ENCODE measurements at regions not wholly inside any gene's neighbourhood (a gene's known extent, or its start where the extent isn't known, plus 50 kb on each side); places are given as distances from the start of the nearest gene placed in this dataset.

GRCh38 chr1:4416189-4416588 is 238.2 kb upstream of the AJAP1 start:
- ATAC-seq, result no peak
- intact Hi-C loops (cut with DNase I, micrococcal nuclease), result no loop called here
- no peak for TF ChIP-seq CTCF (IDR thresholded peaks at IDR 0.05)

GRCh38 chr1:4418021-4418420 is 236.4 kb upstream of the AJAP1 start:
- Histone ChIP-seq H3K9me3 (peaks cover 3% of the 10 kb centered on the region), H3K36me3 (ENCODE audit: low read depth) (no peaks in the 10 kb centered on the region), H3K4me1 (ENCODE audit: low read depth) (no peaks in the 10 kb centered on the region), H3K4me3 (no peak overlapping the region)
- no peak for TF ChIP-seq CTCF (IDR thresholded peaks at IDR 0.05)
- intact Hi-C loops (cut with DNase I, micrococcal nuclease), result no loop called here
- DNase-seq (no peak), ATAC-seq (no peak)

More at GRCh38 chr1:4416189-4416588, 238.2 kb upstream of the AJAP1 start:
- no peak for DNase-seq
- Histone ChIP-seq H3K4me3 (no peak overlapping the region), H3K36me3 (ENCODE audit: low read depth) (no peaks in the 10 kb centered on the region), H3K9me3 (peaks cover 3% of the 10 kb centered on the region), H3K4me1 (ENCODE audit: low read depth) (no peaks in the 10 kb centered on the region)

GRCh38 chr1:4421986-4422385 is 232.4 kb upstream of the AJAP1 start:
- no peaks in the 10 kb centered on the region for H3K36me3 ChIP-seq (ENCODE audit: low read depth)
- H3K4me3 ChIP-seq, result no peak overlapping the region
- ATAC-seq (no peak), DNase-seq (no peak)
- no peaks in the 10 kb centered on the region for H3K4me1 ChIP-seq (ENCODE audit: low read depth)
- H3K9me3 ChIP-seq, result peaks cover 3% of the 10 kb centered on the region
- TF ChIP-seq CTCF (IDR thresholded peaks at IDR 0.05), result no peak
- intact Hi-C loops (cut with DNase I, micrococcal nuclease), result no loop called here

- Histone ChIP-seq H3K36me3 (ENCODE audit: low read depth) (no peaks in the 10 kb centered on the region), H3K4me1 (ENCODE audit: low read depth) (no peaks in the 10 kb centered on the region), H3K9me3 (peaks cover 3% of the 10 kb centered on the region), H3K4me3 (no peak overlapping the region)
- TF ChIP-seq CTCF (IDR thresholded peaks at IDR 0.05), result no peak
- DNase-seq (no peak), ATAC-seq (no peak)
- intact Hi-C loops (cut with DNase I, micrococcal nuclease), result no loop called here
These were observed 231.7 kb upstream of the AJAP1 start for GRCh38 chr1:4422504-4423289.

GRCh38 chr1:4424254-4424653 is 230.2 kb upstream of the AJAP1 start:
- H3K36me3 ChIP-seq (ENCODE audit: low read depth), result no peaks in the 10 kb centered on the region
- no peaks in the 10 kb centered on the region for H3K4me1 ChIP-seq (ENCODE audit: low read depth)
- DNase-seq (no peak), ATAC-seq (no peak)
- no peak for TF ChIP-seq CTCF (IDR thresholded peaks at IDR 0.05)
- H3K9me3 ChIP-seq, result peaks cover 3% of the 10 kb centered on the region
- no peak overlapping the region for H3K4me3 ChIP-seq
- intact Hi-C loops (cut with DNase I, micrococcal nuclease), result no loop called here

Data from mucosa of descending colon (tissue), 3 donors.